ENCODE measurements at regions not wholly inside any gene's neighbourhood (a gene's known extent, or its start where the extent isn't known, plus 50 kb on each side); places are given as distances from the start of the nearest gene placed in this dataset.

GRCh38 chr7:55286666-55287065, 78.5 kb upstream of the LANCL2 start:
- TF ChIP-seq SIN3A (IDR thresholded peaks at IDR 0.05; ENCODE audit: borderline replicate concordance, insufficient read depth, low read length): no peak
- TF ChIP-seq, protein P1, sequence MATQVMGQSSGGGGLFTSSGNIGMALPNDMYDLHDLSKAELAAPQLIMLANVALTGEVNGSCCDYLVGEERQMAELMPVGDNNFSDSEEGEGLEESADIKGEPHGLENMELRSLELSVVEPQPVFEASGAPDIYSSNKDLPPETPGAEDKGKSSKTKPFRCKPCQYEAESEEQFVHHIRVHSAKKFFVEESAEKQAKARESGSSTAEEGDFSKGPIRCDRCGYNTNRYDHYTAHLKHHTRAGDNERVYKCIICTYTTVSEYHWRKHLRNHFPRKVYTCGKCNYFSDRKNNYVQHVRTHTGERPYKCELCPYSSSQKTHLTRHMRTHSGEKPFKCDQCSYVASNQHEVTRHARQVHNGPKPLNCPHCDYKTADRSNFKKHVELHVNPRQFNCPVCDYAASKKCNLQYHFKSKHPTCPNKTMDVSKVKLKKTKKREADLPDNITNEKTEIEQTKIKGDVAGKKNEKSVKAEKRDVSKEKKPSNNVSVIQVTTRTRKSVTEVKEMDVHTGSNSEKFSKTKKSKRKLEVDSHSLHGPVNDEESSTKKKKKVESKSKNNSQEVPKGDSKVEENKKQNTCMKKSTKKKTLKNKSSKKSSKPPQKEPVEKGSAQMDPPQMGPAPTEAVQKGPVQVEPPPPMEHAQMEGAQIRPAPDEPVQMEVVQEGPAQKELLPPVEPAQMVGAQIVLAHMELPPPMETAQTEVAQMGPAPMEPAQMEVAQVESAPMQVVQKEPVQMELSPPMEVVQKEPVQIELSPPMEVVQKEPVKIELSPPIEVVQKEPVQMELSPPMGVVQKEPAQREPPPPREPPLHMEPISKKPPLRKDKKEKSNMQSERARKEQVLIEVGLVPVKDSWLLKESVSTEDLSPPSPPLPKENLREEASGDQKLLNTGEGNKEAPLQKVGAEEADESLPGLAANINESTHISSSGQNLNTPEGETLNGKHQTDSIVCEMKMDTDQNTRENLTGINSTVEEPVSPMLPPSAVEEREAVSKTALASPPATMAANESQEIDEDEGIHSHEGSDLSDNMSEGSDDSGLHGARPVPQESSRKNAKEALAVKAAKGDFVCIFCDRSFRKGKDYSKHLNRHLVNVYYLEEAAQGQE (IDR thresholded peaks at IDR 0.05; ENCODE audit: insufficient read depth in 1 of 2, low read depth in 2 of 2, low read length in 2 of 2): no peak
- TF ChIP-seq TAF1 (IDR thresholded peaks at IDR 0.05; ENCODE audit: borderline replicate concordance, insufficient read depth, low read length): no peak
- TF ChIP-seq POLR2AphosphoS5 (IDR thresholded peaks at IDR 0.05; ENCODE audit: low read depth, low read length): no peak
- TF ChIP-seq FOXP2 (optimal IDR thresholded peaks at IDR 0.05; ENCODE audit: borderline replicate concordance, extremely low read depth, extremely low read length, insufficient read depth): no peak

- TF ChIP-seq SIN3A (IDR thresholded peaks at IDR 0.05; ENCODE audit: borderline replicate concordance, insufficient read depth, low read length): no peak
- TF ChIP-seq, protein P1 (IDR thresholded peaks at IDR 0.05; ENCODE audit: insufficient read depth in 1 of 2, low read depth in 2 of 2, low read length in 2 of 2): no peak
- no peak for TF ChIP-seq POLR2AphosphoS5 (IDR thresholded peaks at IDR 0.05; ENCODE audit: low read depth, low read length)
- no peak for TF ChIP-seq TAF1 (IDR thresholded peaks at IDR 0.05; ENCODE audit: borderline replicate concordance, insufficient read depth, low read length)
- no peak for TF ChIP-seq FOXP2 (optimal IDR thresholded peaks at IDR 0.05; ENCODE audit: borderline replicate concordance, extremely low read depth, extremely low read length, insufficient read depth)
These were observed 76.9 kb upstream of the LANCL2 start for GRCh38 chr7:55288070-55288824.

DNA sequence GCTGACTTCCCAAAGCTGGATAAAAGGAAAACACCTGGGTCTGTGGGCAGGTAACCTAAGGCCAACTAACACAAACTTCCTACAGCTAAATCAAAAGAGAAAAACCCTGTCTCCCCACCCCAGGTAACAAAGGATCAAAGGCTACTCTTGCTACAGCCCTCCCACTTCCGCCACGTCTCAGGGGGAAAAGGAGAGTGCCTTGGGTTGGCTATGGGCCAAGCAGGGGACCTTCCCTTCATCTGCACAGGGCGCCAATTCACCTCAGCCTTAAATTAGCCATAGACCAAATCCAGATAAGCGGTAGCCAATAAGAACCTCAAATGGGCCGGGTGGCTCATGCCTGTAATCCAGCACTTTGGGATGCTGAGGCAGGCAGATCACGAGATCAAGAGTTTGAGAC, 69.1 kb upstream of the LANCL2 start:
- TF ChIP-seq FOXP2 (optimal IDR thresholded peaks at IDR 0.05; ENCODE audit: borderline replicate concordance, extremely low read depth, extremely low read length, insufficient read depth): no peak
- no peak for TF ChIP-seq TAF1 (IDR thresholded peaks at IDR 0.05; ENCODE audit: borderline replicate concordance, insufficient read depth, low read length)
- TF ChIP-seq POLR2AphosphoS5 (IDR thresholded peaks at IDR 0.05; ENCODE audit: low read depth, low read length): no peak

DNA sequence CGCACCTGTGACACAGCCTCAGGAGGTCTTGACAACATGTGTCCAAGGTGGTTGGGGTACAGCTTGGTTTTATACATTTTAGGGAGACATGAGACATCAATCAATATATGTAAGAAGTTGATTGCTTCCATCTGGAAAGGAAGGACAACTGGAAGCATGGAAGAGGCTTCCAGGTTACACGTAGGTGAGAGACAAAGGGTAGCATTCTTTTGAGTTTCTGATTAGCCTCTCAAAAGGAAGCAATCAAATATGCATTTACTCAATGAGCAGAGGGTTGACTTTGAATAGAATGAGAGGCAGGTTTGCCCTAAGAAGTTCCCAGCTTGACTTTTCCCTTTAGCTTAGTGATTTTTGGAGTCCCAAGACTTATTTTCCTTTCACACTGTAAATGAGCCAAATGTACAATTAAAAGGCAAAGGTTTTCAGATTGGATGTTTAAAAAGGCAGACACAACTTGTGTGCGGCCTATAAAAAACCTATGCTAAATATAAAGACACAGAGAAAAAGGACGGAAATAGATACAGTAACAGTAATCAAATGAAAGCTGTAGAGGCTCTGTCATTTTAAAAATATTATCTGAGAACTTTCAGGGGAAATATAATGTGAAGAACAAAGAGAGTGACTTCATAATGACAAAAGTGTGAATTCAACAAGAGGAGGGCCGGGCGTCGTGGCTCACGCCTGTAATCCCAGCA, 65.7 kb upstream of the LANCL2 start:
- TF ChIP-seq FOXP2 (optimal IDR thresholded peaks at IDR 0.05; ENCODE audit: borderline replicate concordance, extremely low read depth, extremely low read length, insufficient read depth) (no peak), POLR2AphosphoS5 (IDR thresholded peaks at IDR 0.05; ENCODE audit: low read depth, low read length) (no peak), SIN3A (IDR thresholded peaks at IDR 0.05; ENCODE audit: borderline replicate concordance, insufficient read depth, low read length) (no peak), TAF1 (IDR thresholded peaks at IDR 0.05; ENCODE audit: borderline replicate concordance, insufficient read depth, low read length) (no peak)
- TF ChIP-seq, protein P1 (IDR thresholded peaks at IDR 0.05; ENCODE audit: insufficient read depth in 1 of 2, low read depth in 2 of 2, low read length in 2 of 2): no peak

DNA sequence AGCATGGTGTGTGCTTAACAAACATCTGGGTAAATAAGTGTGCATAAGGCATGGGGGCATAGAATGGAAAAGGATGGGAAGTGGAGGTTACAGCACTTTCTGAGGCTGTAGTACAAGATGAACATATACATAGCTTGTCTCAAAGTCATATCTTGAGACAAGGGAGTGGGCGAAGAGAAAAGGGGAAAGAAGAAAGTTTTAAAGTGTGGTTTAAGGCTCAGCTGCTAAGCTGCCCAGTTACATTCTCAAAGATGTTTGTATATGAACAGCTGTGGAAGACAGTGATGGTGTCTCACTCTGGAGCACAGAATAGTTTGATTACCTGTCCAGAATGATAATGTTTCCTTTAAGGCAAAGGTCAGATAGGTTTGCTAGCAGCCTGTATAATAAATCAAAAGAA, 61.9 kb upstream of the LANCL2 start:
- TF ChIP-seq, protein P1 (IDR thresholded peaks at IDR 0.05; ENCODE audit: insufficient read depth in 1 of 2, low read depth in 2 of 2, low read length in 2 of 2): no peak
- TF ChIP-seq FOXP2 (optimal IDR thresholded peaks at IDR 0.05; ENCODE audit: borderline replicate concordance, extremely low read depth, extremely low read length, insufficient read depth): no peak
- TF ChIP-seq SIN3A (IDR thresholded peaks at IDR 0.05; ENCODE audit: borderline replicate concordance, insufficient read depth, low read length): no peak
- TF ChIP-seq POLR2AphosphoS5 (IDR thresholded peaks at IDR 0.05; ENCODE audit: low read depth, low read length): no peak
- no peak for TF ChIP-seq TAF1 (IDR thresholded peaks at IDR 0.05; ENCODE audit: borderline replicate concordance, insufficient read depth, low read length)

Data from PFSK-1 (cell line).